ENCODE measurements at regions not wholly inside any gene's neighbourhood (a gene's known extent, or its start where the extent isn't known, plus 50 kb on each side); places are given as distances from the start of the nearest gene placed in this dataset.
"Not testable (repeated sequence)": the region's sequence is repeated elsewhere in the genome, so short reads cannot be mapped to it uniquely, and the experiment has no call there.

DNA sequence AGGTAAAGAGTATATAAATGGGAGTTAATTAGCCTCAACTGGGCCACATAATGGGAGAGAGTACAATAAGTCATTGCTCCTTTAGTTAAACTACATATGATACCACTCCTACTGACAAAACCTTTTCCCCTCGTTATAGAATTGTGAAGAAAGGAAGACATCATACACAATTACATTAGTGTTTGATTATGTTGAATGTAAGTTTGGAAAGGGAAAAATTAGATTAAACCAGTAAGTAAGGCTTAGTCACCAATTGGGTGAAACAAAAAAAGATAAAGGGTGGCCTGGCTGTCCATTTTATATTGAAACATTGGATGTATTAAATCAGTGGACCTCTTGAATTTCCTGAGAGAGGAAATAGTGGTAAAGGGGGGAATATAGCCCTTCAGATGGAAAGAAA is 464.3 kb upstream of the PAPPA start:
- no peak for DNase-seq (ENCODE audit: low spot score in 2 of 2, unreplicated experiment in 2 of 2)
- peaks cover 10% of the 10 kb centered on the region for H3K9me3 Mint-ChIP-seq
- TF ChIP-seq, protein P1, sequence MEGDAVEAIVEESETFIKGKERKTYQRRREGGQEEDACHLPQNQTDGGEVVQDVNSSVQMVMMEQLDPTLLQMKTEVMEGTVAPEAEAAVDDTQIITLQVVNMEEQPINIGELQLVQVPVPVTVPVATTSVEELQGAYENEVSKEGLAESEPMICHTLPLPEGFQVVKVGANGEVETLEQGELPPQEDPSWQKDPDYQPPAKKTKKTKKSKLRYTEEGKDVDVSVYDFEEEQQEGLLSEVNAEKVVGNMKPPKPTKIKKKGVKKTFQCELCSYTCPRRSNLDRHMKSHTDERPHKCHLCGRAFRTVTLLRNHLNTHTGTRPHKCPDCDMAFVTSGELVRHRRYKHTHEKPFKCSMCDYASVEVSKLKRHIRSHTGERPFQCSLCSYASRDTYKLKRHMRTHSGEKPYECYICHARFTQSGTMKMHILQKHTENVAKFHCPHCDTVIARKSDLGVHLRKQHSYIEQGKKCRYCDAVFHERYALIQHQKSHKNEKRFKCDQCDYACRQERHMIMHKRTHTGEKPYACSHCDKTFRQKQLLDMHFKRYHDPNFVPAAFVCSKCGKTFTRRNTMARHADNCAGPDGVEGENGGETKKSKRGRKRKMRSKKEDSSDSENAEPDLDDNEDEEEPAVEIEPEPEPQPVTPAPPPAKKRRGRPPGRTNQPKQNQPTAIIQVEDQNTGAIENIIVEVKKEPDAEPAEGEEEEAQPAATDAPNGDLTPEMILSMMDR (IDR thresholded peaks at IDR 0.05; ENCODE audit: unreplicated experiment) = no peak
- peaks cover 2% of the 10 kb centered on the region for H3K36me3 Mint-ChIP-seq
- H3K4me1 Mint-ChIP-seq = no peaks in the 10 kb centered on the region
- H3K27me3 Mint-ChIP-seq (ENCODE audit: low read depth) = no peaks in the 10 kb centered on the region
- H3K4me3 Mint-ChIP-seq = no peak overlapping the region
- H3K27ac Mint-ChIP-seq = no peak overlapping the region

DNA sequence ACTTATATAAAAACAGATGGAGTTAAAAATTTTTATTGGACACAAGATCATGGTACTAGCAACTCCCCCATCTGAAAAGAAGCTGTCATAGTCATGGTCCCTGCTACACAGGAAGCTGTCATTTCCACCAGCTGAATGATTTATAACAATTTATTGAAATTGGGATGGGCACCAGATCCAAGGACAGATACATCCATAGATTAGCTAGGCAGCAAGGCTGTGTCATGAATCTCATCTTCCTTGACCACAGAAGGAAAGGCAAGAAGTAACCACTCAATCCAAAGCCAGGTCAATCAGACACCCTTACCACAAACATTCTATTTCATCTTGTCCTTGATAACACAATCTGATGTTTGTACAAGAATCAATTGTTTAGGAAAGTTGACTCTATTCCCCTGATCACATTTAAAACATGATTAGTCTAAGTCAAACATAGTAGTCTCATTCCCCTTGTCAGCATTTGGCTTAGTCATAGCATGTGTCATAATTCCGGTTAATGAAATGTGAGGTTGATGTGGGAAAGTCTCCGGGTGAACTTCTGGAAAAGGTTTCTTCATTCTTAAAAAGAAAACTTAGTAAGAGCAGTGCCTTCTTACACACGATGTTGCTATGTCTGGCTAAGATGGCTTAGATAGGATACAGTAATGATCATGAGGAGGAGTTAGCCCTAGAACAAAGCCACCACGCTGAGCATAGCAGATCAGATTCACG is 462.6 kb upstream of the PAPPA start:
- DNase-seq (ENCODE audit: low spot score in 2 of 2, unreplicated experiment in 2 of 2) = no peak
- Mint-ChIP-seq H3K4me1 (no peaks in the 10 kb centered on the region), H3K27ac (no peak overlapping the region), H3K27me3 (ENCODE audit: low read depth) (no peaks in the 10 kb centered on the region), H3K36me3 (no peaks in the 10 kb centered on the region), H3K4me3 (no peak overlapping the region), H3K9me3 (no peaks in the 10 kb centered on the region)
- TF ChIP-seq, protein P1 (IDR thresholded peaks at IDR 0.05; ENCODE audit: unreplicated experiment) = no peak

DNA sequence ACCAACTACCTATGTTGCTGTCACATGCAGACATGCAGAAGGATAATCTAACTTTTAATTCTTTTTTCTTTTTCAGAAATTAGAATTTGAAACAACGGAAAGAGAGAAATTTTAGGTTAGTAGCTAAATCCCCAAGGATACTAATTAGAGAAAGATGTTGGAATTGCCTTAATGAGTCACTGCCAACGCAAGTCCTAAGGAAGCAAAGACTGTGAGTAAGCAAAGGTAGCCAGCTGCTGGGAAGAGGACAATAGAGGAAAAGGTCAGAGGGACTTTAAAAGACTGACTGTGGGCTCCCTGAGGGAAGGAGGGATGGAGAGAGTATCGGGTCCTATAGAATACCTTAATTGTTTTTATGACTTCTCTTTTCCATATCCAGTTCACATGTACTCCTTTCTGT is 461.9 kb upstream of the PAPPA start:
- TF ChIP-seq, protein P1 (IDR thresholded peaks at IDR 0.05; ENCODE audit: unreplicated experiment) = no peak
- Mint-ChIP-seq H3K4me1 (no peaks in the 10 kb centered on the region), H3K27ac (no peak overlapping the region), H3K9me3 (no peaks in the 10 kb centered on the region), H3K36me3 (no peaks in the 10 kb centered on the region), H3K4me3 (no peak overlapping the region), H3K27me3 (ENCODE audit: low read depth) (no peaks in the 10 kb centered on the region)
- no peak for DNase-seq (ENCODE audit: low spot score in 2 of 2, unreplicated experiment in 2 of 2)

DNA sequence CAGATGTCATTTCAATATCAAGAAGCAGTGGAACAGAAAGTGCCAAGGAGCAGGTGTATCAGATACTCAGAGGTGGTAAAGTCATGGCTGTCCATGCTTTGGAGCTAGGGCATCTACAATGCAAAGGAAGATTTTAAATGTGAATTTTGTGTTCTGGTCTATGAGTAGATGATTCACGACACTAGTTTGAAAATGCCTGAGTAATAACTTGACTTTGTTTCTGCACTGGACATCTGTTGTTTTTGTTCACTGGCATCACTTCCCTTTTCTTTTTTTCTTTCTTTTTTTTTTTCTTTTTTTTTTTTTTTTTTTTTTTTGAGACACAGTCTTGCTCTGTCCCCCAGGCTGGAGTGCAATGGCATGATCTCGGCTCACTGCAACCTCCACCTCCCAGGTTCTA is 460.7 kb upstream of the PAPPA start:
- H3K36me3 Mint-ChIP-seq; DNase-seq (ENCODE audit: low spot score in 2 of 2, unreplicated experiment in 2 of 2); H3K27me3 Mint-ChIP-seq (ENCODE audit: low read depth); H3K9me3 Mint-ChIP-seq; H3K4me3 Mint-ChIP-seq; H3K27ac Mint-ChIP-seq; H3K4me1 Mint-ChIP-seq: not testable (repeated sequence)

DNA sequence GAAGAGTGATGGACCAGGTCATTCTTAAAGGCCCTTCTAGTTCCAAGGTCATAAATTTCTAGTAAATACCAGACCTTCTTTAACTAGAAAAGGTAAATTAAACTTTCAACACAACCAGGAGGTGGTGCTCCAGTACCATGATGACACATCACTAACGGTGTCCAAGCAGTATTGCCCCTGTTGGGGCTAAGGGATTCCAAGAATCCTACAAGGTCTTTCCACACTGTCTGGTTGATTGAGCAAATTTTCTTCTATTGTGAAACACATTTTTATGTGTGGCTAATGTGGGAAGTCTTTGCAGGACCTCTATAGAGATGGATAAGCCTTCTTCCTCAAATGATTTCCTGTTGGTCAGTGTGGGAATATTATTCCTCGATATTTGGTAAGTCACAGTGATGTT is 459.6 kb upstream of the PAPPA start:
- no peaks in the 10 kb centered on the region for H3K36me3 Mint-ChIP-seq
- DNase-seq (ENCODE audit: low spot score in 2 of 2, unreplicated experiment in 2 of 2) = no peak
- no peak overlapping the region for H3K27ac Mint-ChIP-seq
- TF ChIP-seq, protein P1 (IDR thresholded peaks at IDR 0.05; ENCODE audit: unreplicated experiment) = peak; percentile 27
- H3K27me3 Mint-ChIP-seq (ENCODE audit: low read depth) = no peaks in the 10 kb centered on the region
- H3K4me1 Mint-ChIP-seq = no peaks in the 10 kb centered on the region
- H3K9me3 Mint-ChIP-seq = no peaks in the 10 kb centered on the region
- H3K4me3 Mint-ChIP-seq = no peak overlapping the region

DNA sequence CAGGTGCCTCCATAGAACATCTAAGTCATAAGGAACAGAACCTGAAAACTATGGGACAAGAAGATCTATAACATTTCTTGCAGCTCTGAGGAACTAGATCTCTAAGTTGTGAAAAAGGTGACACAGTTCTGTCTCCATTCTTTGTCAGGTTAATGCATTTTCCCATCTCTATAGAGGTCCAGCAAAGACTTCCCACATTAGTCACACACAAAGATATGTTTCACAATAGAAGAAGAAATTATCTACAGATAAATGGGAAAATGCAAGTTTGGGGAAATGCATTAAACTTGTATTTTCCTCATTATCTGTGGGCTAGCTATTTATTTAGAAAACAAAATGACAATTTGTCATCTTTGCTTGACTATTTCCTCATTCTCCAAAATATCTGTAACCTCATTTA is 458.6 kb upstream of the PAPPA start:
- Mint-ChIP-seq H3K4me1 (no peaks in the 10 kb centered on the region), H3K36me3 (no peaks in the 10 kb centered on the region), H3K4me3 (no peak overlapping the region), H3K9me3 (no peaks in the 10 kb centered on the region), H3K27me3 (ENCODE audit: low read depth) (no peaks in the 10 kb centered on the region), H3K27ac (no peak overlapping the region)
- TF ChIP-seq, protein P1 (IDR thresholded peaks at IDR 0.05; ENCODE audit: unreplicated experiment) = no peak
- DNase-seq (ENCODE audit: low spot score in 2 of 2, unreplicated experiment in 2 of 2) = no peak

All from mesothelial cell of epicardium (in vitro differentiated cells).